ENCODE measurements at regions not wholly inside any gene's neighbourhood (a gene's known extent, or its start where the extent isn't known, plus 50 kb on each side); places are given as distances from the start of the nearest gene placed in this dataset.
"Not testable (repeated sequence)": the region's sequence is repeated elsewhere in the genome, so short reads cannot be mapped to it uniquely, and the experiment has no call there.

GRCh38 chr2:175847128-175847527, 154.9 kb downstream of the LNPK start:
- H3K4me3 ChIP-seq (ENCODE audit: low read depth, low read length), result no peak overlapping the region
- DNase-seq (ENCODE audit: low read depth), result no peak
- in situ Hi-C loops (cut with HindIII; ENCODE audit: low sequenced_read_pairs), result no loop called here
- TF ChIP-seq, protein P1, sequence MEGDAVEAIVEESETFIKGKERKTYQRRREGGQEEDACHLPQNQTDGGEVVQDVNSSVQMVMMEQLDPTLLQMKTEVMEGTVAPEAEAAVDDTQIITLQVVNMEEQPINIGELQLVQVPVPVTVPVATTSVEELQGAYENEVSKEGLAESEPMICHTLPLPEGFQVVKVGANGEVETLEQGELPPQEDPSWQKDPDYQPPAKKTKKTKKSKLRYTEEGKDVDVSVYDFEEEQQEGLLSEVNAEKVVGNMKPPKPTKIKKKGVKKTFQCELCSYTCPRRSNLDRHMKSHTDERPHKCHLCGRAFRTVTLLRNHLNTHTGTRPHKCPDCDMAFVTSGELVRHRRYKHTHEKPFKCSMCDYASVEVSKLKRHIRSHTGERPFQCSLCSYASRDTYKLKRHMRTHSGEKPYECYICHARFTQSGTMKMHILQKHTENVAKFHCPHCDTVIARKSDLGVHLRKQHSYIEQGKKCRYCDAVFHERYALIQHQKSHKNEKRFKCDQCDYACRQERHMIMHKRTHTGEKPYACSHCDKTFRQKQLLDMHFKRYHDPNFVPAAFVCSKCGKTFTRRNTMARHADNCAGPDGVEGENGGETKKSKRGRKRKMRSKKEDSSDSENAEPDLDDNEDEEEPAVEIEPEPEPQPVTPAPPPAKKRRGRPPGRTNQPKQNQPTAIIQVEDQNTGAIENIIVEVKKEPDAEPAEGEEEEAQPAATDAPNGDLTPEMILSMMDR (IDR thresholded peaks at IDR 0.05; ENCODE audit: low read depth, low read length, missing control alignments), result no peak

DNA sequence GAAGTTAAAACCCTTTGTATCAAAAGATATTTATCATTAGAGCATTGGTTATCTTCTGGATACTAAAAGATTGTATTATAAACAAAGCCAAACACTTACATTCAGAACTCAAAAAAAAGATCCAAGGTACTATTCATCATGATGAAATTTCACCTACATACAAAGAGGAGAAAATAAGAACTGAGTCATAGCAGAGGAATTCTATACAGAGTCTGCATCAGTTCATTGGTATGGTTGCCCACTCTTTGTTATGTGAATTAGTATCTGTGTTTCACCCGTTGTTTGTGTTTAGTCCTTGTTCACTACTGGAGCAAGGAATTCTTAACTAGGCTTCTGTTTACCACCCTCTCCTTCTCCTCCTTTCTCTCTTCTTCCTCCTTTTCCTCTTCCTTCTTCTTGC, 157.9 kb downstream of the LNPK start:
- TF ChIP-seq, protein P1 (IDR thresholded peaks at IDR 0.05; ENCODE audit: low read depth, low read length, missing control alignments), result no peak
- no peak overlapping the region for H3K4me3 ChIP-seq (ENCODE audit: low read depth, low read length)
- peak; percentile 27 for DNase-seq (ENCODE audit: low read depth)
- in situ Hi-C loops (cut with HindIII; ENCODE audit: low sequenced_read_pairs), result no loop called here

GRCh38 chr2:175843625-175844024, 158.4 kb downstream of the LNPK start:
- no peak for DNase-seq (ENCODE audit: low read depth)
- no peak overlapping the region for H3K4me3 ChIP-seq (ENCODE audit: low read depth, low read length)
- in situ Hi-C loops (cut with HindIII; ENCODE audit: low sequenced_read_pairs), result no loop called here
- TF ChIP-seq, protein P1 (IDR thresholded peaks at IDR 0.05; ENCODE audit: low read depth, low read length, missing control alignments), result no peak

DNA sequence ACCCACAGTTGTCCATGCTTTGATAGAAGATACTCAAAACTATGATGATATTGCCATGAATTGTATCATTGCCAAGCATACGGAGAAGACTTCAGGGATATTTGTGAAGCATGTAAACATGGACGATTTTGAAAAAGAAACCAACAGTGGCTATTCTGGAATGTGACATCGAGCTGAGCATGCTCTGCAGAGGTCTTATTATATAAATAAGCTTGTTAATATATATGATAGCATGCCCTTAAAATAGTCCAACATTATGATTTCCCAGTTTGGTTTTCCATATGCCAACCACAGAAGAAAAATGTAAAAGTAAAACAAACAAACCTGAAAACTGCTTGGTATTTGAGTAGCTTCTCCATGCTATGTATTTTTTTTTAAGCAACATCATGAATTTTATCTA, 159.1 kb downstream of the LNPK start:
- no peak for DNase-seq (ENCODE audit: low read depth)
- no peak overlapping the region for H3K4me3 ChIP-seq (ENCODE audit: low read depth, low read length)
- TF ChIP-seq, protein P1 (IDR thresholded peaks at IDR 0.05; ENCODE audit: low read depth, low read length, missing control alignments), result no peak
- in situ Hi-C loops (cut with HindIII; ENCODE audit: low sequenced_read_pairs), result no loop called here

DNA sequence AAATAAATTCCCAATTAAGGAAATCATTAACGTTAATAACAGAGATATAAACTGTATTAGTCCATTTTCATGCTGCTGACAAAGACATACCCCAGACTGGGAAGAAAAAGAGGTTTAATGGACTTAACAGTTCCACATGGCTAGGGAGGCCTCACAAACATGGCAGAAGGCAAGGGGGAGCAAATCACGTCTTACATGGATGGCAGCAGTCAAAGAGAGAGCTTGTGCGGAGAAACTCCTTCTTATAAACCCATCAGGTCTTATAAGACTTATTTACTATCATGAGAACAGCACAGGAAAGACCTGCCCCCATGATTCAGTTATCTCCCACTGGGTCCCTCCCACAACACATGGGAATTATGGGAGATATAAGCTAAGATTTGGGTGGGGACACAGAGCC, 161.3 kb downstream of the LNPK start:
- DNase-seq (ENCODE audit: low read depth); H3K4me3 ChIP-seq (ENCODE audit: low read depth, low read length); in situ Hi-C loops (cut with HindIII; ENCODE audit: low sequenced_read_pairs): not testable (repeated sequence)

DNA sequence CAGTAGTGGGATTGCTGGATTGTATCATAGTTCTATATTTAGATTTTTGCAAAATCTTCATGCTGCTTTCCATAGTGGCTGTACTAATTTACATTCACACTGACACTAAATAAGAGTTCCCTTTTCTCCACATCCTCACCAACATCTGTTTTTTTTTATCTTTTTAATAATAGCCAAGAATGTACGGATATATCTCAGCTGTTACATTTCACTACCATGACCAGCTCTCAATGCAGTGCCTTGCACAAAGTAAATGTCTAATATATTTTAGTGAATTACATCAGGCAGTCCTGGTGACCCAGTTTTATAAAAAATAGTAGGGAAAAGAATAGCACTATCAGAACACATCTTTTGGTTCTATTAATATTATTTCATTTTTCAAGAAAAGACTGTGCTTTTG, 161.8 kb downstream of the LNPK start:
- in situ Hi-C loops (cut with HindIII; ENCODE audit: low sequenced_read_pairs), result no loop called here
- DNase-seq (ENCODE audit: low read depth), result no peak
- no peak overlapping the region for H3K4me3 ChIP-seq (ENCODE audit: low read depth, low read length)
- TF ChIP-seq, protein P1 (IDR thresholded peaks at IDR 0.05; ENCODE audit: low read depth, low read length, missing control alignments), result no peak

DNA sequence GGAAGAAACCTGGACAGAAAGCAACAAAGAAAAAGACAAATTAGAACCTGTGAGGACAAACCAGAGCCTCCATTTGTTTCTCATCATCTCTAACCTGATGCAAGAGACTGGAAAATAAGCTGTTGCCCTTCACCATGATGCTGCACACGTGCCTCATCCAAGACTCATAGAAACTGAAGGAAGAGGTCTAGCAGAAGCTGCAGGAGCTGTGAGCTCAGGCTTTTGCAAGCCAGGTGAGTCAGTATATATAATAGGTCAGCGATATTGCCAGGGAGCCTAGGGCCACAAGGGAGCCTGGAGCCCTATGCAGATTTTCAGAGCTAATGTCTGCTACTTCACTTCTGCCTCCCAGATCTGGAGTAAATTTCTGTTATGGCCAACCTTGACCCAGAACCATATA, 163.1 kb downstream of the LNPK start:
- DNase-seq (ENCODE audit: low read depth), result no peak
- in situ Hi-C loops (cut with HindIII; ENCODE audit: low sequenced_read_pairs), result no loop called here
- TF ChIP-seq, protein P1 (IDR thresholded peaks at IDR 0.05; ENCODE audit: low read depth, low read length, missing control alignments), result no peak
- H3K4me3 ChIP-seq (ENCODE audit: low read depth, low read length), result no peak overlapping the region
